ENCODE measurements at regions not wholly inside any gene's neighbourhood (a gene's known extent, or its start where the extent isn't known, plus 50 kb on each side); places are given as distances from the start of the nearest gene placed in this dataset.
"Not testable (repeated sequence)": the region's sequence is repeated elsewhere in the genome, so short reads cannot be mapped to it uniquely, and the experiment has no call there.

DNA sequence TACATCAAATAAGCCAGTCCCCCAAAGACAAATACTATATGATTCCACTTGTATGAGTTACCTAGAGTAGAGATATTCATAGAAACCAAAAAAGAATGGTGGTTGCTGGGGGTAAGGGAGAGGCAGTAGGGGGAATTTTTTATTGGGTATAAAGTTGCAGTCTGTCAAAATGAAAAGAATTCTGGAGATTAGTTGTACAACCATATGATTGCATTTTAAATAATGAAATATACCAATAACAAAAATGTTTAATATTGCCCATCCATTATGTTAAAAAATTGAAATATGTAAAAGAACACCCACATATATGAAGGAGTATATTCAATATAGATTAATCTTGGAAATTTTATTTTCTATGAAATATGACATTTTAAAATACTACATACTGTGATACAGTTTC is 1383.5 kb downstream of the FSCB start:
- in situ Hi-C loops (cut with MboI; ENCODE audit: low pct_unique_long_range_greater_than_20kb, low sequenced_read_pairs), result no loop called here
- DNase-seq, result no peak

GRCh38 chr14:43119672-43120071 is 1387.4 kb downstream of the FSCB start:
- DNase-seq, result no peak
- in situ Hi-C loops (cut with MboI; ENCODE audit: low pct_unique_long_range_greater_than_20kb, low sequenced_read_pairs), result no loop called here

DNA sequence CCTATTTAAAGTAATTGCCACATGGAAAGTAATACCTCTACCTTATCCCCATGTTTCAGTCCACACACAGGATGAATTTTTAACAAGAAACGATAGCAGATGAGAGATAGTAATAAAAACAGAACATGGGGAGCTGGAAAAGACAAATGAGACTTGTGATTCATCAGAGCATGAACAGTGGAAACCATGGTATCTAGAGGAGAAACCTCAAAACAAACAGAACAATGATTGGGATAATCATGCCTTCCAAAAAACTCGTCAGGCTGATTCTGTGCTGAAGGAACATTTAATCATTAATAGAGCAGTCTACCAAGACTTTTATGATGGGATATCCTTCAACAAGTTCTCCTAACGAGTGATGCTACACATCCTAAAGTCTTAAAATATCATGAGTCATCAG is 1390.7 kb downstream of the FSCB start:
- in situ Hi-C loops (cut with MboI; ENCODE audit: low pct_unique_long_range_greater_than_20kb, low sequenced_read_pairs), result no loop called here

GRCh38 chr14:43105305-43105704 is 1401.8 kb downstream of the FSCB start:
- DNase-seq, result no peak
- in situ Hi-C loops (cut with MboI; ENCODE audit: low pct_unique_long_range_greater_than_20kb, low sequenced_read_pairs), result no loop called here

More for the DNA sequence above, 1390.7 kb downstream of the FSCB start:
- no peak for DNase-seq

- in situ Hi-C loops (cut with MboI; ENCODE audit: low pct_unique_long_range_greater_than_20kb, low sequenced_read_pairs), result no loop called here
- DNase-seq, result no peak
Observed at GRCh38 chr14:43090380-43090779, 1416.7 kb downstream of the FSCB start.

GRCh38 chr14:43087666-43088065 is 1419.4 kb downstream of the FSCB start:
- in situ Hi-C loops (cut with MboI; ENCODE audit: low pct_unique_long_range_greater_than_20kb, low sequenced_read_pairs), result no loop called here
- no peak for DNase-seq

DNA sequence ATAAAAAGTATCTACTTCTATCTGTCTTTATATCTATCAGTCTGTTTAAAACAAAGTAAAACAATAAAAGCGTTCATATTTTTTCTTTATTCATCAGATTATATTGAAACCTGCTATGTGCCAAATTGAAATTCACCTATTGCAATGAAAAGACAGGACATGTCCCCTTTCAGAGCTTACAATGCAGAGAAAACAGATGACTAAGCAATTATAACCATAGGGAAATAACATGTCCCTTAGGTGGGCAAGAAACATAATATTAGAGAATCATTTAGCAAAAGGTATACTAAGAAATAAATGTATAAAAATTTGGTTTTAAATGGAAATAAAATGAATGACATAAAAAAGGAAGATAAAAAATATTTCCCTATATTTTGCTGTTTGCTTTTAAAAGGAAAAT is 1421.3 kb downstream of the FSCB start:
- in situ Hi-C loops (cut with MboI; ENCODE audit: low pct_unique_long_range_greater_than_20kb, low sequenced_read_pairs), result no loop called here
- no peak for DNase-seq

DNA sequence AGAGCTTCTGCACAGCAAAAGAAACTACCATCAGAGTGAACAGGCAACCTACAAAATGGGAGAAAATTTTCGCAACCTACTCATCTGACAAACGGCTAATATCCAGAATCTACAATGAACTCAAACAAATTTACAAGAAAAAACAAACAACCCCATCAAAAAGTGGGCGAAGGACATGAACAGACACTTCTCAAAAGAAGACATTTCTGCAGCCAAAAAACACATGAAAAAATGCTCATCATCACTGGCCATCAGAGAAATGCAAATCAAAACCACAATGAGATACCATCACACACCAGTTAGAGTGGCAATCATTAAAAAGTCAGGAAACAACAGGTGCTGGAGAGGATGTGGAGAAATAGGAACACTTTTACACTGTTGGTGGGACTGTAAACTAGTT is 1439.7 kb downstream of the FSCB start:
- in situ Hi-C loops (cut with MboI; ENCODE audit: low pct_unique_long_range_greater_than_20kb, low sequenced_read_pairs); DNase-seq: not testable (repeated sequence)

DNA sequence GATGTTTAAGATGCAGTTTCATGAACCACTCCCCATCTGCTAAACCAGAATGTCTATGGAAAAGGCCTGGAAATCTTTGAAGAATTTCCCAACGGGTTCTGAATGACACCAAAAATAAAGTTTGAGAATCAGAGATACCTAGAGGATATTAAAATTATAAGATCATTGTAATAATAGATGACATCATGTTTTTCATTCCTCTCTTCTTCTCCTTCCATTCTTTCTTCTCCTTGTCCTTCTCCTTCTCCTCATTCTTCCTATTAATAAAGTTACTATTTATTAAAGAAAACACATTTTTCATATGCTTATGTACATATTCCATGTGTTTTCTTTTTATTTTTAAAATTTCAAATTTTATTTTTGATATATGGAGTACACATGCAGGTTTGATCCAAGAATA is 1449.4 kb downstream of the LRFN5 start:
- in situ Hi-C loops (cut with MboI; ENCODE audit: low pct_unique_long_range_greater_than_20kb, low sequenced_read_pairs), result no loop called here
- no peak for DNase-seq

- in situ Hi-C loops (cut with MboI; ENCODE audit: low pct_unique_long_range_greater_than_20kb, low sequenced_read_pairs), result no loop called here
- no peak for DNase-seq
Observed at GRCh38 chr14:43052897-43053296, 1446.2 kb downstream of the LRFN5 start.

- in situ Hi-C loops (cut with MboI; ENCODE audit: low pct_unique_long_range_greater_than_20kb, low sequenced_read_pairs), result no loop called here
Observed at GRCh38 chr14:43043850-43044249, 1437.2 kb downstream of the LRFN5 start.

GRCh38 chr14:43042408-43042807 is 1435.7 kb downstream of the LRFN5 start:
- in situ Hi-C loops (cut with MboI; ENCODE audit: low pct_unique_long_range_greater_than_20kb, low sequenced_read_pairs), result no loop called here
- DNase-seq, result no peak

More at GRCh38 chr14:43043850-43044249, 1437.2 kb downstream of the LRFN5 start:
- no peak for DNase-seq

DNA sequence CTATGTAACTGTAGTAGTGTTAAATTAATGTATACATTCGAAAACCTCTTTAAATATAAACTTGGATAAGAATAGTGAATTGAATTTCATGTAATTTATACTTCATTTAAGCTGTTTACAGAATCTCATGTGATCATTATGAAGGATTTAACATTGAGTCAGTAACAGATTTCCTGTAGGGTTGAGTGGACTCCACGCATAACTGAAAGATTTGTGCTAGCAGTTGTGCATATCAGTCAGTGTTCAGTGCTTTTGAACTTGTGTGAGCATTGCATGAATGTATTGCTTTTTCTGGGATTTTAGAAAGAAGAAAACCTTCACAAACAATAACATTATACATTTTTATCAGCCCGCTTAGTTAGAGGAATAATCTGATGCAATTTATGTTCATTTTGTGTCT is 1435.3 kb downstream of the LRFN5 start:
- in situ Hi-C loops (cut with MboI; ENCODE audit: low pct_unique_long_range_greater_than_20kb, low sequenced_read_pairs), result no loop called here
- no peak for DNase-seq

DNA sequence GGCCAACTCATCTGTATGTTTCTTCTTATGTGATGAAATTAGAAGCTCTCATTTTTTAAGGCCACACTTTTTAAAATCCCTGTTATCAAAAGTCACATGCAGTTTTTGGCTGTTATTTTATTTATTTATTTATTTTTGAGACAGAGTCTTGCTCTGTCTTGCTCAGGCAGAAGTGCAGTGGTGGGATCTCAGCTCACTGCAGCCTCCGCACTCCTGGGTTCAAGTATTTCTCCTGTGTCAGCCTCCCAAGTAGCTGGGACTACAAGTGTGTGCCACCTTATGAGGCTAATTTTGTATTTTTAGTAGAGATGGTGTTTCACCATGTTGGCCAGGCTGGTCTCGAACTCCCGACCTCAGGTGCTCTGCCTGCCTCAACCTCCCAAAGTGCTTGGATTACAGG is 1434.5 kb downstream of the LRFN5 start:
- no peak for DNase-seq
- in situ Hi-C loops (cut with MboI; ENCODE audit: low pct_unique_long_range_greater_than_20kb, low sequenced_read_pairs), result no loop called here

- in situ Hi-C loops (cut with MboI; ENCODE audit: low pct_unique_long_range_greater_than_20kb, low sequenced_read_pairs), result no loop called here
- DNase-seq, result no peak
Observed at GRCh38 chr14:43039881-43040280, 1433.2 kb downstream of the LRFN5 start.

DNA sequence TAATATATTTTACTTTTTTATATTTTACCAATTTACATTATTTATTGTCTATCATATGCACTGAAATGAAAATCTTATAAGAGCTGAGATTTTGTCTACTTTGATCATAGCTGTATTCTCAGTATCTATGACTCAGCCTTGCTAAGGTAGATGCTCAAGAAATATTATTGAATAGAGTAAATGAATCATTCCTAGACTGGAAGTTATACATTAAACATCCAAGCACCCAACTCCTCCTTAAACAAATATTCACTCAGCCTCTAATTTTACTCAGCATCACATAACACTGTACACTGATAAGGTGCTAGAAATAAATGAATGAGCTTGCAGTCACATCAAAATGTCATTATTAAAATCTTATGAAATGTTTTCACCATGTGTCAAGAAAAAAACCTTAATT is 1424.9 kb downstream of the LRFN5 start:
- no peak for DNase-seq
- in situ Hi-C loops (cut with MboI; ENCODE audit: low pct_unique_long_range_greater_than_20kb, low sequenced_read_pairs), result no loop called here

DNA sequence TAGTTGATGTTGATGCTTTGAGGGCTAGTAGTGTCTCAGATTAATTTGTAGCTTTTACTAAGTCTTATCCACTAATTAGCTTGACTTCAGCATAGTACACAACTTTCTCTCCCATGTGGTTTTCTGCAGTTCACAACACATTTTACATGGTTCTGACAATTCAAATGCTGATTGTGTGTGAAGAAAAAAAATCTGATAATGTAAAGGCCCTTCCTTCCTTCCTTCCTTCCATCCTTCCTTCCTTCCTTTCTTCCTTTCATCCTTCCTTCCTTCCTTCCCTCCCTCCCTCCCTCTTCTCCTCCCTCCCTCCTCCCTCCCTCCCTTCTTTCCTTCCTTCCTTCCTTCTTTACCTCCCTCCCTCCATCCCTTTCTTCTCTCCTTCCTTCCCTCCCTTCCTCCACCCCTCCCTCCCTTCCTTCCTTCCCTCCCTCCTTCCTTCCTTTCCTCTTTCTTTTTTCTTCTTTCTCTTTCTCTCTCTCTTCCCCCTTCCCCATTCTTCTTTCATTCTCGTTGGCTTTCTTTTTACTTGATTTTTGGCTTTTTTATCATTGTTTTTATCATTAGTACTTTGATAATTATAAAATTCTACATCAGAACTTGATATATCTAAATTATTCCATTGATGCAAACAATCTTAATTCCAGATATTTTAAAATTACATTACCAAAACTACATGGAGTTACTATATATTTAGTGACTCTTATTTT is 1415.6 kb downstream of the LRFN5 start:
- DNase-seq, result no peak
- in situ Hi-C loops (cut with MboI; ENCODE audit: low pct_unique_long_range_greater_than_20kb, low sequenced_read_pairs), result no loop called here

GRCh38 chr14:43019826-43020225 is 1413.2 kb downstream of the LRFN5 start:
- in situ Hi-C loops (cut with MboI; ENCODE audit: low pct_unique_long_range_greater_than_20kb, low sequenced_read_pairs), result no loop called here
- DNase-seq, result no peak

DNA sequence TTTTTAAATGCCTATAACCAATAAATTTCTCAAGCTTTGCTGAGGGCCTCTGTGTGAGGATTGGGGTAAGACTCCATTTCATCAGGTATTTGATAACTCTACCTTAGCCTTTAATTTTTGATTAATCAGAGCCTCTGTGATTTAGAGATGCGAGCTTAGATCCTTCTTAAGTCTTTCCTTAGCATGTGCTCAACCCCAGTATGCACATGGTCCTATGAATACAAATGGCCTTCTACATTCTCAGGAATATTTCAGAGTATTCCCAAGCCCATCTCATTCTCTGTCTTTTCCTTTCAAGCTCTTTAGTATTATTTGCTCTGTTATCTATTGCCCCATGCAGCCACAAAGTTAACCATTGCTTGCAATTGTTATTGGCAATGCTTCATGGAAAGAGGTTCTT is 1407.7 kb downstream of the LRFN5 start:
- no peak for DNase-seq
- in situ Hi-C loops (cut with MboI; ENCODE audit: low pct_unique_long_range_greater_than_20kb, low sequenced_read_pairs), result no loop called here

GRCh38 chr14:43012817-43013216 is 1406.1 kb downstream of the LRFN5 start:
- no peak for DNase-seq
- in situ Hi-C loops (cut with MboI; ENCODE audit: low pct_unique_long_range_greater_than_20kb, low sequenced_read_pairs), result no loop called here

DNA sequence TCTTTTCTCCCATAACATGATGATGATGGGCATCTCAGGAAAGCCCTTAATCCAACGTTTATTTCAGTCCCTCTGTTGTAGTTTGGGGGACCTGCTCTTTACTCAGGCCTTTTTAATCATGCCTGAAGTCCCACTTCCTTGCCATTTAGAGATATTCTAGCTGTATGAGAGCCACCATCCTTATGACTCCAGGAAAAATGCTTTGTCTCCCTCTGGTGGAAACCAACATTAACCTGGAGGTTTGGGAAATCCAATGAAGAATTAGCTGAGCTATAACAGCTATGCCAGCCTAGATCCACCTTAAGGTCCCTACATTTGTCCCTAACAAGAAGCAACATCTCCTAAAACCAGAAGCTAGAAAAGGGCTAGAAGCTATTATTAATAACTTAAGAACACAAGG is 1399.1 kb downstream of the LRFN5 start:
- DNase-seq, result peak; percentile 3

More for the DNA sequence above, 1399.1 kb downstream of the LRFN5 start:
- in situ Hi-C loops (cut with MboI; ENCODE audit: low pct_unique_long_range_greater_than_20kb, low sequenced_read_pairs), result no loop called here
